Erythroblast (primary cell): ENCODE measurements at regions not wholly inside any gene's neighbourhood (a gene's known extent, or its start where the extent isn't known, plus 50 kb on each side); places are given as distances from the start of the nearest gene placed in this dataset.

ENCODE experiments used
- GATA1 ChIP-seq: IDR thresholded peaks from 2 replicates; pipeline ENCODE4 v1.6.1; 2011; ENCODE audit warnings: low read depth, mild to moderate bottlenecking, control low read depth, low read length, moderate library complexity
- POLR2A ChIP-seq: IDR thresholded peaks from 2 replicates; pipeline ENCODE4 v1.6.1; 2011; ENCODE audit warnings: mild to moderate bottlenecking, low read length

GRCh38 chr2:150174971-150175421 lies 312.5 kb downstream of the RND3 start:
- TF ChIP-seq POLR2A (no peak), GATA1 (no peak)
